ENCODE measurements at regions not wholly inside any gene's neighbourhood (a gene's known extent, or its start where the extent isn't known, plus 50 kb on each side); places are given as distances from the start of the nearest gene placed in this dataset.

GRCh38 chr7:81573932-81574331 lies 195.9 kb downstream of the HGF start:
- TF ChIP-seq CTCF (IDR thresholded peaks at IDR 0.05) (no peak), MAX (CRISPR knock-in tag; IDR thresholded peaks at IDR 0.05) (no peak), HMGXB4 (CRISPR knock-in tag; IDR thresholded peaks at IDR 0.05) (no peak), ZNF671 (CRISPR knock-in tag; IDR thresholded peaks at IDR 0.05) (no peak), GRHL2 (CRISPR knock-in tag; IDR thresholded peaks at IDR 0.05; ENCODE audit: insufficient replicate concordance, severe bottlenecking) (no peak), ARID4B (CRISPR knock-in tag; IDR thresholded peaks at IDR 0.05; ENCODE audit: borderline replicate concordance) (no peak), MYBL2 (CRISPR knock-in tag; IDR thresholded peaks at IDR 0.05) (no peak), MLX (CRISPR knock-in tag; IDR thresholded peaks at IDR 0.05) (no peak), SOX15 (CRISPR knock-in tag; IDR thresholded peaks at IDR 0.05) (no peak)
- TF ChIP-seq, protein P1, sequence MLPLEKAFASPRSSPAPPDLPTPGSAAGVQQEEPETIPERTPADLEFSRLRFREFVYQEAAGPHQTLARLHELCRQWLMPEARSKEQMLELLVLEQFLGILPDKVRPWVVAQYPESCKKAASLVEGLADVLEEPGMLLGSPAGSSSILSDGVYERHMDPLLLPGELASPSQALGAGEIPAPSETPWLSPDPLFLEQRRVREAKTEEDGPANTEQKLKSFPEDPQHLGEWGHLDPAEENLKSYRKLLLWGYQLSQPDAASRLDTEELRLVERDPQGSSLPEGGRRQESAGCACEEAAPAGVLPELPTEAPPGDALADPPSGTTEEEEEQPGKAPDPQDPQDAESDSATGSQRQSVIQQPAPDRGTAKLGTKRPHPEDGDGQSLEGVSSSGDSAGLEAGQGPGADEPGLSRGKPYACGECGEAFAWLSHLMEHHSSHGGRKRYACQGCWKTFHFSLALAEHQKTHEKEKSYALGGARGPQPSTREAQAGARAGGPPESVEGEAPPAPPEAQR (CRISPR knock-in tag; IDR thresholded peaks at IDR 0.05), result no peak
- TF ChIP-seq, protein P2, sequence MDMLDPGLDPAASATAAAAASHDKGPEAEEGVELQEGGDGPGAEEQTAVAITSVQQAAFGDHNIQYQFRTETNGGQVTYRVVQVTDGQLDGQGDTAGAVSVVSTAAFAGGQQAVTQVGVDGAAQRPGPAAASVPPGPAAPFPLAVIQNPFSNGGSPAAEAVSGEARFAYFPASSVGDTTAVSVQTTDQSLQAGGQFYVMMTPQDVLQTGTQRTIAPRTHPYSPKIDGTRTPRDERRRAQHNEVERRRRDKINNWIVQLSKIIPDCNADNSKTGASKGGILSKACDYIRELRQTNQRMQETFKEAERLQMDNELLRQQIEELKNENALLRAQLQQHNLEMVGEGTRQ (CRISPR knock-in tag; IDR thresholded peaks at IDR 0.05), result no peak
